ENCODE measurements at regions not wholly inside any gene's neighbourhood (a gene's known extent, or its start where the extent isn't known, plus 50 kb on each side); places are given as distances from the start of the nearest gene placed in this dataset.

GRCh38 chr2:65566617-65567016 lies 134.2 kb upstream of the SPRED2 start:
- no peaks in the 10 kb centered on the region for H3K9me3 ChIP-seq
- H3K36me3 ChIP-seq: no peaks in the 10 kb centered on the region
- H3K27me3 ChIP-seq: peaks cover 7% of the 10 kb centered on the region
- TF ChIP-seq CTCF (IDR thresholded peaks at IDR 0.05): no peak
- H3K27ac ChIP-seq: no peak overlapping the region
- no peaks in the 10 kb centered on the region for H3K4me1 ChIP-seq (ENCODE audit: control insufficient read depth in 1 of 2, insufficient read depth in 1 of 2, low read depth in 1 of 2, low read length in 1 of 2)
- no peak overlapping the region for H3K4me3 ChIP-seq (ENCODE audit: low read depth in 1 of 2, low read length in 1 of 2)

GRCh38 chr2:65565681-65566080 lies 133.3 kb upstream of the SPRED2 start:
- Histone ChIP-seq H3K27me3 (peaks cover 7% of the 10 kb centered on the region), H3K27ac (no peak overlapping the region), H3K9me3 (no peaks in the 10 kb centered on the region), H3K36me3 (no peaks in the 10 kb centered on the region), H3K4me3 (ENCODE audit: low read depth in 1 of 2, low read length in 1 of 2) (no peak overlapping the region), H3K4me1 (ENCODE audit: control insufficient read depth in 1 of 2, insufficient read depth in 1 of 2, low read depth in 1 of 2, low read length in 1 of 2) (no peaks in the 10 kb centered on the region)
- TF ChIP-seq CTCF (IDR thresholded peaks at IDR 0.05): no peak

- no peaks in the 10 kb centered on the region for H3K36me3 ChIP-seq
- no peak overlapping the region for H3K27ac ChIP-seq
- H3K27me3 ChIP-seq: peaks cover 7% of the 10 kb centered on the region
- no peaks in the 10 kb centered on the region for H3K9me3 ChIP-seq
- TF ChIP-seq CTCF (IDR thresholded peaks at IDR 0.05): no peak
- no peak overlapping the region for H3K4me3 ChIP-seq (ENCODE audit: low read depth in 1 of 2, low read length in 1 of 2)
- H3K4me1 ChIP-seq (ENCODE audit: control insufficient read depth in 1 of 2, insufficient read depth in 1 of 2, low read depth in 1 of 2, low read length in 1 of 2): no peaks in the 10 kb centered on the region
Observed at GRCh38 chr2:65564299-65564698, 131.9 kb upstream of the SPRED2 start.

GRCh38 chr2:65562890-65563289 lies 130.5 kb upstream of the SPRED2 start:
- Histone ChIP-seq H3K27me3 (peaks cover 7% of the 10 kb centered on the region), H3K4me1 (ENCODE audit: control insufficient read depth in 1 of 2, insufficient read depth in 1 of 2, low read depth in 1 of 2, low read length in 1 of 2) (no peaks in the 10 kb centered on the region), H3K27ac (no peak overlapping the region), H3K36me3 (no peaks in the 10 kb centered on the region), H3K9me3 (no peaks in the 10 kb centered on the region), H3K4me3 (ENCODE audit: low read depth in 1 of 2, low read length in 1 of 2) (no peak overlapping the region)
- no peak for TF ChIP-seq CTCF (IDR thresholded peaks at IDR 0.05)

GRCh38 chr2:65558743-65559142 lies 126.3 kb upstream of the SPRED2 start:
- Histone ChIP-seq H3K27ac (no peak overlapping the region), H3K27me3 (no peaks in the 10 kb centered on the region), H3K4me3 (ENCODE audit: low read depth in 1 of 2, low read length in 1 of 2) (no peak overlapping the region), H3K36me3 (no peaks in the 10 kb centered on the region), H3K4me1 (ENCODE audit: control insufficient read depth in 1 of 2, insufficient read depth in 1 of 2, low read depth in 1 of 2, low read length in 1 of 2) (no peaks in the 10 kb centered on the region), H3K9me3 (no peaks in the 10 kb centered on the region)
- TF ChIP-seq CTCF (IDR thresholded peaks at IDR 0.05): no peak
